Upper lobe of left lung (tissue), 4 donors: ENCODE measurements at regions not wholly inside any gene's neighbourhood (a gene's known extent, or its start where the extent isn't known, plus 50 kb on each side); places are given as distances from the start of the nearest gene placed in this dataset.

Source experiments
- POLR2A ChIP-seq, 4 donors: fragments of 450-650 bp; IDR thresholded peaks; one replicate each; pipeline ENCODE4 v1.5.1; 2016 to 2017; ENCODE audit warnings: antibody characterized with exemption in 4 of 4, mild to moderate bottlenecking in 2 of 4
- TF ChIP-seq, protein P1 (sequence below), 6 experiments: fragments of 450-650 bp in 4 of 6; fragments of 200-600 bp in 2 of 6; sonication (generic) in 2 of 6; IDR thresholded peaks; one replicate each; pipeline ENCODE4 v1.5.1; 2016 to 2019; ENCODE audit warnings: antibody characterized with exemption in 6 of 6

DNA sequence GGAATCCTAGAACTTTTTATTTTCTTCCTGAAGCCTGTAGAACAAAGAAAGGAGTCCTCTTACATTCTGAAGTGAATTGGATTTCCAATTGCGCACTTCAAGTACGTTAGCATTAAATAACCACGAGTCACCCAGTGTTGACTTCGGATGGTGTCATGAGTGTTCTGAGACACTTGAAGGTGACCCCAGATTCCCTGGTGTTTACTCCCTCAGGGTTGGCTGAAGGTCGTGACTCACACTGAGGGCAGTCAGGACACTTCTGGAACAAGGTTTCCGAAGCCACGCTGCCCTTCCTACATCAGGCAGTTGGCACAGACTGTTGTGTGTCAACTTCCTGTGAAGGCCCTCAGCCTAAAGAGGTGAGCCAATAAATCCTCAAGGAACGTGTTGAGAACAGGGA, 186.6 kb upstream of the CELF2 start:
- TF ChIP-seq, protein P1, sequence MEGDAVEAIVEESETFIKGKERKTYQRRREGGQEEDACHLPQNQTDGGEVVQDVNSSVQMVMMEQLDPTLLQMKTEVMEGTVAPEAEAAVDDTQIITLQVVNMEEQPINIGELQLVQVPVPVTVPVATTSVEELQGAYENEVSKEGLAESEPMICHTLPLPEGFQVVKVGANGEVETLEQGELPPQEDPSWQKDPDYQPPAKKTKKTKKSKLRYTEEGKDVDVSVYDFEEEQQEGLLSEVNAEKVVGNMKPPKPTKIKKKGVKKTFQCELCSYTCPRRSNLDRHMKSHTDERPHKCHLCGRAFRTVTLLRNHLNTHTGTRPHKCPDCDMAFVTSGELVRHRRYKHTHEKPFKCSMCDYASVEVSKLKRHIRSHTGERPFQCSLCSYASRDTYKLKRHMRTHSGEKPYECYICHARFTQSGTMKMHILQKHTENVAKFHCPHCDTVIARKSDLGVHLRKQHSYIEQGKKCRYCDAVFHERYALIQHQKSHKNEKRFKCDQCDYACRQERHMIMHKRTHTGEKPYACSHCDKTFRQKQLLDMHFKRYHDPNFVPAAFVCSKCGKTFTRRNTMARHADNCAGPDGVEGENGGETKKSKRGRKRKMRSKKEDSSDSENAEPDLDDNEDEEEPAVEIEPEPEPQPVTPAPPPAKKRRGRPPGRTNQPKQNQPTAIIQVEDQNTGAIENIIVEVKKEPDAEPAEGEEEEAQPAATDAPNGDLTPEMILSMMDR (IDR thresholded peaks at IDR 0.05) = no peak
- no peak for TF ChIP-seq POLR2A (IDR thresholded peaks at IDR 0.05)
